LNCAP (cell line): ENCODE measurements at regions not wholly inside any gene's neighbourhood (a gene's known extent, or its start where the extent isn't known, plus 50 kb on each side); places are given as distances from the start of the nearest gene placed in this dataset.

Source experiments
- CTCF ChIP-seq: fragments of 450-650 bp; IDR thresholded peaks from 2 replicates; pipeline ENCODE4 v1.5.1; 2017; ENCODE audit warnings: mild to moderate bottlenecking

- no peak for TF ChIP-seq CTCF
Observed at GRCh38 chr5:10904862-10905432, 143.9 kb upstream of the DAP start.

- TF ChIP-seq CTCF, result no peak
Observed at GRCh38 chr5:10903786-10904560, 142.9 kb upstream of the DAP start.

GRCh38 chr5:10902145-10902544 is 141.1 kb upstream of the DAP start:
- no peak for TF ChIP-seq CTCF

- TF ChIP-seq CTCF, result no peak
Observed at GRCh38 chr5:10898514-10898913, 137.5 kb upstream of the DAP start.

- no peak for TF ChIP-seq CTCF
Observed at GRCh38 chr5:10896016-10896415, 135.0 kb upstream of the DAP start.

- no peak for TF ChIP-seq CTCF
Observed at GRCh38 chr5:10894445-10895054, 133.5 kb upstream of the DAP start.

GRCh38 chr5:10892911-10893215 is 131.8 kb upstream of the DAP start:
- no peak for TF ChIP-seq CTCF
